Adrenal gland (tissue), 9 donors: ENCODE measurements at regions not wholly inside any gene's neighbourhood (a gene's known extent, or its start where the extent isn't known, plus 50 kb on each side); places are given as distances from the start of the nearest gene placed in this dataset.
"Not testable (repeated sequence)": the region's sequence is repeated elsewhere in the genome, so short reads cannot be mapped to it uniquely, and the experiment has no call there.

Source experiments
- DNase-seq, 7 donors: peaks; one replicate each; pipeline ENCODE4 v3.0.0-alpha.2; 2019 to 2020
- H3K27ac ChIP-seq, 5 donors: fragments of 200-600 bp; sonication (generic) in 4 of 5; 1 replicate in 3 of 5; 2 replicates in 2 of 5; pipeline versions ENCODE4 v1.5.1 to v1.8.0; 2016 to 2020; ENCODE audit warnings: mild to moderate bottlenecking in 1 of 5
- H3K27me3 ChIP-seq: fragments of 200-600 bp; 2 replicates; pipeline ENCODE4 v1.8.0; 2021
- H3K36me3 ChIP-seq, 2 donors: fragments of 200-600 bp; replicated peaks in 1 of 2; 1 replicate in 1 of 2; 2 replicates in 1 of 2; pipeline versions ENCODE4 v1.5.1 to v1.8.0; 2018 to 2022
- H3K4me1 ChIP-seq, 2 donors: fragments of 200-600 bp; replicated peaks in 1 of 2; 1 replicate in 1 of 2; 2 replicates in 1 of 2; pipeline versions ENCODE4 v1.5.1 to v1.8.0; 2018 to 2021
- H3K4me3 ChIP-seq, 4 donors: fragments of 200-600 bp; sonication (generic) in 3 of 4; one replicate each; pipeline ENCODE4 v1.5.1; 2016 to 2018
- H3K9me3 ChIP-seq, 3 donors: fragments of 200-600 bp; sonication (generic) in 1 of 3; replicated peaks in 1 of 3; 1 replicate in 2 of 3; 2 replicates in 1 of 3; pipeline versions ENCODE4 v1.5.1 to v1.8.0; 2016 to 2021
- CTCF ChIP-seq, 6 experiments: fragments of 450-650 bp in 4 of 6; fragments of 200-600 bp in 2 of 6; sonication (generic) in 1 of 6; IDR thresholded peaks; 1 replicate in 5 of 6; 2 replicates in 1 of 6; pipeline versions ENCODE4 v1.5.1 to v1.8.0; 2016 to 2021; ENCODE audit warnings: antibody characterized with exemption in 6 of 6, mild to moderate bottlenecking in 2 of 6, moderate library complexity in 1 of 6
- POLR2A ChIP-seq, 2 donors: fragments of 450-650 bp; IDR thresholded peaks; one replicate each; pipeline ENCODE4 v1.6.1; 2017; ENCODE audit warnings: antibody characterized with exemption in 2 of 2, mild to moderate bottlenecking in 2 of 2, moderate library complexity in 1 of 2
- WGBS, 4 donors: extraction: QIAGEN DNeasy Blood & Tissue Kit in 2 of 4; methylation state at CpG; one replicate each; pipeline versions ENCODE4 v1.1.5 to v1.1.7; 2013 to 2017; 5-methylcytosine and 5-hydroxymethylcytosine counted together
- intact Hi-C, 2 donors: fragments of 100-400 bp; cut with DNase I; formaldehyde crosslinking; loops; one replicate each; pipeline versions ENCODE4 v1.14.1 to v1.15.0; 2022 to 2023
- donor health status: healthy with polysubstance abuse.
- donor health status: Bipolar disorder and iron deficiency.
- donor health status: DM: yes; HTN: yes; CAD: no.
- donor health status: DM: no; HTN: no; CAD: no.
- donor health status: DM: no; HTN: no; CAD: no.

- no peak overlapping the region for H3K27ac ChIP-seq
- H3K27me3 ChIP-seq, result no peaks in the 10 kb centered on the region
- no peak for DNase-seq
- H3K4me3 ChIP-seq, result no peak overlapping the region
- H3K36me3 ChIP-seq, result no peaks in the 10 kb centered on the region
- no peaks in the 10 kb centered on the region for H3K4me1 ChIP-seq
- 84 to 93% (median 87%) methylated on average over 2 of the region's 2 CpGs for WGBS, 4 donors
- intact Hi-C loops, result no loop called here
- no peaks in the 10 kb centered on the region for H3K9me3 ChIP-seq
- TF ChIP-seq CTCF (IDR thresholded peaks at IDR 0.05) (no peak), POLR2A (IDR thresholded peaks at IDR 0.05) (no peak)
Observed at GRCh38 chr5:88029011-88029410, 239.6 kb downstream of the TMEM161B start.

- TF ChIP-seq CTCF (IDR thresholded peaks at IDR 0.05) (no peak), POLR2A (IDR thresholded peaks at IDR 0.05) (no peak)
- no peak overlapping the region for H3K27ac ChIP-seq
- 72 to 78% (median 76%) methylated on average over 5 of the region's 5 CpGs for WGBS, 4 donors
Observed at GRCh38 chr5:88021141-88021540, 247.5 kb downstream of the TMEM161B start.

GRCh38 chr5:88014984-88015383, 253.7 kb downstream of the TMEM161B start:
- H3K27me3 ChIP-seq, H3K4me3 ChIP-seq, DNase-seq, H3K36me3 ChIP-seq, intact Hi-C loops, H3K4me1 ChIP-seq, H3K9me3 ChIP-seq, H3K27ac ChIP-seq: not testable (repeated sequence)
- WGBS, 4 donors, result 65 to 80% (median 73%) methylated on average over 3 to 7 of the region's 7 CpGs

More at GRCh38 chr5:88021141-88021540, 247.5 kb downstream of the TMEM161B start:
- Histone ChIP-seq H3K36me3 (no peaks in the 10 kb centered on the region), H3K4me3 (no peak overlapping the region), H3K4me1 (no peaks in the 10 kb centered on the region), H3K9me3 (no peaks in the 10 kb centered on the region), H3K27me3 (no peaks in the 10 kb centered on the region)
- no peak for DNase-seq
- intact Hi-C loops, result no loop called here

GRCh38 chr5:88000877-88001276, 267.8 kb downstream of the TMEM161B start:
- Histone ChIP-seq H3K27me3 (no peaks in the 10 kb centered on the region), H3K4me1 (no peaks in the 10 kb centered on the region), H3K36me3 (no peaks in the 10 kb centered on the region), H3K9me3 (no peaks in the 10 kb centered on the region), H3K4me3 (no peak overlapping the region), H3K27ac (no peak overlapping the region)
- TF ChIP-seq POLR2A (IDR thresholded peaks at IDR 0.05), result no peak
- intact Hi-C loops, result no loop called here
- 42 to 46% (median 45%) methylated on average over 5 of the region's 5 CpGs for WGBS, 4 donors
- no peak for DNase-seq

- no peak for TF ChIP-seq POLR2A (IDR thresholded peaks at IDR 0.05)
- TF ChIP-seq CTCF (IDR thresholded peaks at IDR 0.05), result no peak
- intact Hi-C loops, result no loop called here
- Histone ChIP-seq H3K4me1 (no peaks in the 10 kb centered on the region), H3K27ac (no peak overlapping the region), H3K9me3 (no peaks in the 10 kb centered on the region), H3K36me3 (no peaks in the 10 kb centered on the region), H3K4me3 (no peak overlapping the region), H3K27me3 (no peaks in the 10 kb centered on the region)
- WGBS, 4 donors, result 13 to 22% (median 18%) methylated on average over 2 to 3 of the region's 3 CpGs
- DNase-seq, result no peak
Observed at GRCh38 chr5:87997662-87998061, 271.0 kb downstream of the TMEM161B start.
